Sigmoid colon (tissue), 6 donors: ENCODE measurements at regions not wholly inside any gene's neighbourhood (a gene's known extent, or its start where the extent isn't known, plus 50 kb on each side); places are given as distances from the start of the nearest gene placed in this dataset.

Experiments used
- DNase-seq: peaks from one replicate; pipeline ENCODE4 v3.0.0-alpha.2; 2019
- H3K27ac ChIP-seq, 4 donors: fragments of 200-600 bp; sonication (generic); one replicate each; pipeline ENCODE4 v1.5.1; 2016 to 2019; ENCODE audit warnings: mild to moderate bottlenecking in 1 of 4
- H3K27me3 ChIP-seq, 3 donors: fragments of 200-600 bp; sonication (generic); one replicate each; pipeline ENCODE4 v1.5.1; 2019; ENCODE audit warnings: mild to moderate bottlenecking in 1 of 3
- H3K36me3 ChIP-seq, 4 donors: fragments of 200-600 bp; sonication (generic); one replicate each; pipeline ENCODE4 v1.5.1; 2016 to 2019
- H3K4me1 ChIP-seq, 4 donors: fragments of 200-600 bp; sonication (generic); one replicate each; pipeline ENCODE4 v1.5.1; 2017 to 2019
- H3K4me3 ChIP-seq, 4 donors: fragments of 200-600 bp; sonication (generic); one replicate each; pipeline ENCODE4 v1.5.1; 2017 to 2019; ENCODE audit warnings: mild to moderate bottlenecking in 2 of 4, moderate library complexity in 1 of 4
- H3K9me3 ChIP-seq, 4 donors: fragments of 200-600 bp in 3 of 4; sonication (generic) in 3 of 4; one replicate each; pipeline versions ENCODE4 v1.5.1 to v1.6.1; 2013 to 2019
- CTCF ChIP-seq, 4 experiments: fragments of 450-650 bp in 3 of 4; fragments of 200-600 bp in 1 of 4; IDR thresholded peaks; one replicate each; pipeline ENCODE4 v1.5.1; 2016 to 2019; ENCODE audit warnings: antibody characterized with exemption in 4 of 4, mild to moderate bottlenecking in 3 of 4, moderate library complexity in 2 of 4
- EP300 ChIP-seq, 4 donors: sonication (generic); formaldehyde crosslinking; IDR thresholded peaks; one replicate each; pipeline ENCODE4 v1.6.1; 2017; ENCODE audit warnings: antibody characterized with exemption in 4 of 4
- POLR2A ChIP-seq, 2 donors: fragments of 450-650 bp; IDR thresholded peaks; one replicate each; pipeline ENCODE4 v1.6.1; 2016; ENCODE audit warnings: antibody characterized with exemption in 2 of 2, mild to moderate bottlenecking in 2 of 2, moderate library complexity in 2 of 2
- POLR2AphosphoS5 ChIP-seq, 4 donors: sonication (generic); formaldehyde crosslinking; IDR thresholded peaks; one replicate each; pipeline ENCODE4 v1.6.1; 2017; ENCODE audit warnings: antibody characterized with exemption in 4 of 4
- WGBS, 2 donors: extraction: QIAGEN DNeasy Blood & Tissue Kit; methylation state at CpG; one replicate each; pipeline ENCODE4 v1.1.7; 2013; 5-methylcytosine and 5-hydroxymethylcytosine counted together
- intact Hi-C: fragments of 100-400 bp; cut with DNase I; formaldehyde crosslinking; loops from one replicate; pipeline ENCODE4 v1.15.1; 2023
- donor health status: healthy with polysubstance abuse.
- donor health status: healthy.

GRCh38 chr6:109301418-109301817 is 80.8 kb downstream of the CD164 start:
- peak overlapping the region; percentile 78 to 85 (median 84) for H3K27ac ChIP-seq
- no peak for DNase-seq
- TF ChIP-seq EP300 (IDR thresholded peaks at IDR 0.05) (no peak), POLR2A (IDR thresholded peaks at IDR 0.05) (no peak), POLR2AphosphoS5 (IDR thresholded peaks at IDR 0.05) (no peak), CTCF (IDR thresholded peaks at IDR 0.05) (no peak)
- no peaks in the 10 kb centered on the region for H3K36me3 ChIP-seq
- peaks cover 0 to 60% (median 41%) of the 10 kb centered on the region in 4 donors for H3K4me1 ChIP-seq
- H3K4me3 ChIP-seq = no peak overlapping the region
- no peaks in the 10 kb centered on the region for H3K9me3 ChIP-seq
- WGBS, 2 donors = 79 to 80% methylated on average over 2 of the region's 2 CpGs
- intact Hi-C loops = loop anchor here (10.0 kb wide), 1 partner anchor 47 kb away; no protein-coding TSS in a partner anchor
- H3K27me3 ChIP-seq = no peaks in the 10 kb centered on the region

DNA sequence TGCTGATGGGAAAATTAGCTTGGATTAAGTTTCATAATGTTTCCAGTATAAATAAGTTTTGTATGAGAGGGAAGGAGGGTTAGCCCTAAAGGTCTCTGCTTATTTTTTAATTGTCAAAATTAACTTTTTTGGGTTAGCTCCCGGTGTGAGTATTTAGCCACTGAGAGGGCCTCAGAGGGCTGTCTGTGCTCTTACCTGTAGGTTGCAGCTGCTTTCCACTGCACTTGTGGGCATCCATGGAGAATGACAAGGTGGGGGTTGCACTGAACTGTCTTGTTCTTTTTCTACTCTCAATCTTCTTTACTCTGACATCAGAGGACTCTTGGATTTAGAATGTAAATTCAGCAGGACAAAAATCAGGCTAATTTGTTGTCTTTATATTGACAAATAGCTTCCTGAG is 81.4 kb downstream of the CD164 start:
- DNase-seq = no peak
- TF ChIP-seq POLR2AphosphoS5 (IDR thresholded peaks at IDR 0.05) = no peak
- no peak for TF ChIP-seq EP300 (IDR thresholded peaks at IDR 0.05)
- no peak for TF ChIP-seq POLR2A (IDR thresholded peaks at IDR 0.05)
- TF ChIP-seq CTCF (IDR thresholded peaks at IDR 0.05) = no peak
- intact Hi-C loops = loop anchor here (1.0 to 10.0 kb wide), 2 partner anchors 46 to 83 kb away; no protein-coding TSS in a partner anchor
- H3K36me3 ChIP-seq = no peaks in the 10 kb centered on the region
- 82 to 88% methylated on average over 1 of the region's 1 CpG for WGBS, 2 donors
- no peaks in the 10 kb centered on the region for H3K27me3 ChIP-seq
- no peaks in the 10 kb centered on the region for H3K9me3 ChIP-seq
- H3K4me1 ChIP-seq = peaks cover 0 to 60% (median 41%) of the 10 kb centered on the region in 4 donors
- H3K4me3 ChIP-seq = no peak overlapping the region
- H3K27ac ChIP-seq = peak overlapping the region; percentile 78 to 85 (median 84)

DNA sequence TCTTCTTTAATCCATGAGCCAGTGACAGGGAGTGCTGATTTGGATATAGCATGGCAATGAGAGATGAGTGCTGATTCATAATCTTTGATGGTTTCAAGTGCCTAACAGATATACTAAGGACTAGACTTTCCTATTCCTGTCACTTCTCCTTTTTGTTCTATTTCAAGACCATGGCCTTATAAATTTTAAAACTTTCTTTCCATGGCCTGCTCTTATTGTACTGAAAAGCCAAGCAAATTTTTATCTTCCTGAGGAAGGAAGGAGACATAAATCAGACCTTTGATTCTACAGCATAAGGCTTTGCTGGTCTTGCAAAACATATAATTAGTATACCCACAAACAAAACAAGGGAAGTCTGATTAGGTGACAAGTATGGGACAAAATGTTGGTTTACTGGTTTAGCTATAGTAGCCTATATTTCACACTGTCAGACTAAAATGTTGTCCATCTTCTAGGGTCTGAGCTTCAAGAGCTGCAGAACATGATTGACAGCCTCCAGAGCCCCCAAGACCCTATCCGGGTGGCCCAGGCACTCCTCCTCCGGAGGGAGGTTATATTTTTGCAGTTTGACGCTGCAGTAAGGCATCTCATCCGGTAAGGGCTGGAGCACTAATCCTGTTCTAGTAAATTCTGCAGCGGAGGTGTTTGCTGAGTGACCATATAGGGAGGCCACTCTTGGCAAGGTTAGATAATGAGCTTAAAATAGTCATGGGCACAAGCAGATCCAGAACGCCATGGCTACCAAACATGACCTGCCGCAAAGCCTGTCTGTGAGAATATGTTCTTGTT is 82.3 kb downstream of the CD164 start:
- Histone ChIP-seq H3K4me3 (no peak overlapping the region), H3K4me1 (peaks cover 0 to 60% (median 41%) of the 10 kb centered on the region in 4 donors), H3K27ac (peak overlapping the region; percentile 78 to 85 (median 84)), H3K9me3 (no peaks in the 10 kb centered on the region), H3K27me3 (no peaks in the 10 kb centered on the region), H3K36me3 (no peaks in the 10 kb centered on the region)
- DNase-seq = peak; percentile 82
- 50 to 87% methylated on average over 7 of the region's 7 CpGs for WGBS, 2 donors
- TF ChIP-seq POLR2A (IDR thresholded peaks at IDR 0.05) (no peak), EP300 (IDR thresholded peaks at IDR 0.05) (peak in 2 of 4 donors; percentile 38 to 76), POLR2AphosphoS5 (IDR thresholded peaks at IDR 0.05) (peak; percentile 12 to 70 (median 43)), CTCF (IDR thresholded peaks at IDR 0.05) (no peak)
- intact Hi-C loops = loop anchor here (1.0 to 10.0 kb wide), 3 partner anchors 45 to 113 kb away; no protein-coding TSS in a partner anchor

- H3K27ac ChIP-seq = peak overlapping the region; percentile 78 to 85 (median 84)
- no peak overlapping the region for H3K4me3 ChIP-seq
- WGBS, 2 donors = 75 to 82% methylated on average over 1 of the region's 1 CpG
- DNase-seq = no peak
- H3K9me3 ChIP-seq = no peaks in the 10 kb centered on the region
- intact Hi-C loops = loop anchor here (5.0 kb wide), 1 partner anchor 112 kb away; no protein-coding TSS in a partner anchor
- H3K4me1 ChIP-seq = peaks cover 0 to 59% (median 39%) of the 10 kb centered on the region in 4 donors
- no peaks in the 10 kb centered on the region for H3K27me3 ChIP-seq
- no peak for TF ChIP-seq POLR2AphosphoS5 (IDR thresholded peaks at IDR 0.05)
- TF ChIP-seq EP300 (IDR thresholded peaks at IDR 0.05) = no peak
- TF ChIP-seq POLR2A (IDR thresholded peaks at IDR 0.05) = no peak
- TF ChIP-seq CTCF (IDR thresholded peaks at IDR 0.05) = no peak
- H3K36me3 ChIP-seq = no peaks in the 10 kb centered on the region
These were observed 83.0 kb downstream of the CD164 start for GRCh38 chr6:109299265-109299607.
